HepG2 (cell line): ENCODE measurements at regions not wholly inside any gene's neighbourhood (a gene's known extent, or its start where the extent isn't known, plus 50 kb on each side); places are given as distances from the start of the nearest gene placed in this dataset.

Experiments used
- CREB1 ChIP-seq, 2 experiments: fragments of 450-650 bp in 1 of 2; IDR thresholded peaks; 2 replicates each; pipeline ENCODE4 v1.6.1; 2016 to 2017; ENCODE audit warnings: control low read depth in 1 of 2, mild to moderate bottlenecking in 1 of 2, missing compliant biosample characterization in 1 of 2, missing genetic modification characterization in 1 of 2
- CREM ChIP-seq, 2 experiments: sonication (generic) in 1 of 2; formaldehyde crosslinking in 1 of 2; IDR thresholded peaks; 2 replicates each; pipeline versions ENCODE4 v1.4.0 to v1.6.1; 2016 to 2020; ENCODE audit warnings: antibody characterized with exemption in 1 of 2, mild to moderate bottlenecking in 1 of 2, missing genetic modification reagents in 1 of 2
- CTCF ChIP-seq: sonication (generic); formaldehyde crosslinking; IDR thresholded peaks from 2 replicates; pipeline ENCODE4 v1.5.0; 2020; ENCODE audit warnings: mild to moderate bottlenecking, missing genetic modification reagents, moderate library complexity
- EZH2 ChIP-seq: conservative IDR thresholded peaks from 2 replicates; pipeline ENCODE4 v1.6.1; 2012; ENCODE audit warnings: mild to moderate bottlenecking, low read depth, low read length, moderate library complexity
- FOXP1 ChIP-seq, 2 experiments: fragments of 450-650 bp in 1 of 2; IDR thresholded peaks; 2 replicates each; pipeline ENCODE4 v1.6.1; 2017 to 2018; ENCODE audit warnings: antibody characterized with exemption in 1 of 2
- NFE2L2 ChIP-seq: fragments of 150-350 bp; IDR thresholded peaks from 2 replicates; pipeline ENCODE4 v1.6.1; 2014; ENCODE audit warnings: low read length
- SRF ChIP-seq: IDR thresholded peaks from 2 replicates; pipeline ENCODE4 v1.6.1; 2011; ENCODE audit warnings: mild to moderate bottlenecking, low read depth, low read length, moderate library complexity
- TGIF2 ChIP-seq: IDR thresholded peaks from 2 replicates; pipeline ENCODE4 v1.6.1; 2016; ENCODE audit warnings: control low read depth, missing compliant biosample characterization
- YY1 ChIP-seq: IDR thresholded peaks from 2 replicates; pipeline ENCODE4 v1.6.1; 2011; ENCODE audit warnings: low read length, low read depth, moderate library complexity, mild to moderate bottlenecking; ENCODE audit not compliant: insufficient read depth, insufficient replicate concordance
- ZFYVE20 ChIP-seq: sonication (generic); formaldehyde crosslinking; IDR thresholded peaks from 2 replicates; pipeline ENCODE4 v1.8.0; 2023; ENCODE audit warnings: low read depth, mild to moderate bottlenecking, moderate library complexity, missing genetic modification reagents, borderline replicate concordance
- ZNF24 ChIP-seq: fragments of 450-650 bp; IDR thresholded peaks from 2 replicates; pipeline ENCODE4 v1.6.1; 2017; ENCODE audit warnings: antibody characterized with exemption, mild to moderate bottlenecking
- ZNF280B ChIP-seq: sonication (generic); formaldehyde crosslinking; IDR thresholded peaks from 2 replicates; pipeline ENCODE4 v1.5.0; 2020; ENCODE audit warnings: missing genetic modification reagents, mild to moderate bottlenecking, borderline replicate concordance
- ZNF280D ChIP-seq: sonication (generic); formaldehyde crosslinking; IDR thresholded peaks from 2 replicates; pipeline ENCODE4 v1.5.1; 2020; ENCODE audit warnings: mild to moderate bottlenecking, missing genetic modification reagents
- ZNF761 ChIP-seq: sonication (generic); formaldehyde crosslinking; conservative IDR thresholded peaks from 2 replicates; pipeline ENCODE4 v1.4.0; 2020; ENCODE audit warnings: mild to moderate bottlenecking, missing genetic modification reagents

GRCh38 chr4:134544303-134544770, 342.7 kb upstream of the PABPC4L start:
- TF ChIP-seq YY1 (no peak), CTCF (CRISPR knock-in tag) (no peak), ZNF761 (CRISPR knock-in tag) (no peak), ZNF280D (no peak), FOXP1 (IDR thresholded peaks at IDR 0.05) (no peak), FOXP1 (CRISPR knock-in tag; IDR thresholded peaks at IDR 0.05) (no peak), EZH2 (no peak), ZNF280B (CRISPR knock-in tag) (no peak), CREB1 (IDR thresholded peaks at IDR 0.05) (no peak), CREB1 (CRISPR knock-in tag; IDR thresholded peaks at IDR 0.05) (no peak), CREM (IDR thresholded peaks at IDR 0.05) (no peak), CREM (CRISPR knock-in tag; IDR thresholded peaks at IDR 0.05) (no peak), SRF (no peak), NFE2L2 (no peak), ZFYVE20 (CRISPR knock-in tag) (no peak), TGIF2 (CRISPR knock-in tag) (no peak), ZNF24 (no peak)
